ENCODE measurements at regions not wholly inside any gene's neighbourhood (a gene's known extent, or its start where the extent isn't known, plus 50 kb on each side); places are given as distances from the start of the nearest gene placed in this dataset.
"Not testable (repeated sequence)": the region's sequence is repeated elsewhere in the genome, so short reads cannot be mapped to it uniquely, and the experiment has no call there.

DNA sequence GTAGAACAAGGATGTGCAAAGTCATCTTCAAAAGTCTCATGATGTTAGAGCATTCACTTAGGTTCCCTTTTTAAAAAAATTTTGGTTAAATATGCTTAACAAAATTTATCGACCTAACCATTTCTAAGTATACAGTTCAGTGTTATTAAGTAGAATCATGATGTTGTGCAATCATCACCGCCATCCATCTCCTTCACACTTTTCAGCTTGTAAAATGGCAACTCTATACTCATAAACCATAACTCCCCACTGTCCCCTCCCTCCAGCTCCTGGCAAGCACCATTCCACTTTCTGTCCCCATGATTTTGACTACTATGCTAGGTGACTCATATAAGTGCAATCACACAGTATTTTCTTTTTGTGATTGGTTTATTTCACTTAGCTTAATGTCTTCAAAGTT, 895.0 kb downstream of the TBL1XR1 start:
- no peak for DNase-seq

DNA sequence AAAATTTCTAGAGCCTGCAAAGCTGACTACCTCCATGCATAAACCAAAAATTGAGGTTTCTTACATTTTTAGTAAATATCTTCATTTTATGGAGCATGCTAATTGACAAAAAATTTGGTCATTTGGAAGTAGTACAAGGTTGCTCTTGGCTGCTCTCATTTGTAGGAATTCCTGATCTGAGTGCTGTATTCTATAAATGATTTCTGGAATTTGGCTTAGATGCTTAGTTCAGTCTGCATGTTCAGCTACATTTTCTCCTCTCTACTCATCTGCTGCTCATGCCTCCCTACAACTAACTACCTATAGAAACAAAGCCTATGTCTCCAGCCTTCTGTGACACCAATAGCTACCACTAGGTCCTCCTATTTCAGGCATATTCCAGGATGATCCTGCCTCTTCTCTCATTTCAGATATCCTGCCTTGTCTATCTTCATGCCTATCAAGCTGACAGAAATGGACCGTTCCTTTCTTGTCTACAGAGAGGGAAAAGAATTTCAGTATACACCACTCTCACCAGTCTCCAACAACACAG, 901.1 kb downstream of the TBL1XR1 start:
- no peak for DNase-seq

DNA sequence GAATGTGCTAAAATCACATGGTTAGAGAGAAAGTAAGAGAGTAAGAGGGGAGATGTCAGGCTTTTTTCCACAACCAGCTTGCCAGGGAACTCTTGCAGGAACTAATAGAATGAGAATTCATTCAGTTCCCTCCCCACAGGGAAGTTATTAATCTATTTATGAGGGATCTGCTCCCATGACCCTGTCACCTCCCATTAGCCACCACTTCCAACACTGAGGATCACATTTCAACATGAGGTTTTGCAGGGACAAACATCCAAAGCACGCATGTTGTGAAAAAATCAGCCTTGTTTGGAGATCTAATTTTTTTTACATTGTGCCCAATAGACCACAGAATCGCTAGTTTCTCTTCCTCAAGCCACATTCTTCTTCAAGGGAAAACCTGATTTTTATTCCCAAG, 904.0 kb downstream of the TBL1XR1 start:
- DNase-seq = no peak

DNA sequence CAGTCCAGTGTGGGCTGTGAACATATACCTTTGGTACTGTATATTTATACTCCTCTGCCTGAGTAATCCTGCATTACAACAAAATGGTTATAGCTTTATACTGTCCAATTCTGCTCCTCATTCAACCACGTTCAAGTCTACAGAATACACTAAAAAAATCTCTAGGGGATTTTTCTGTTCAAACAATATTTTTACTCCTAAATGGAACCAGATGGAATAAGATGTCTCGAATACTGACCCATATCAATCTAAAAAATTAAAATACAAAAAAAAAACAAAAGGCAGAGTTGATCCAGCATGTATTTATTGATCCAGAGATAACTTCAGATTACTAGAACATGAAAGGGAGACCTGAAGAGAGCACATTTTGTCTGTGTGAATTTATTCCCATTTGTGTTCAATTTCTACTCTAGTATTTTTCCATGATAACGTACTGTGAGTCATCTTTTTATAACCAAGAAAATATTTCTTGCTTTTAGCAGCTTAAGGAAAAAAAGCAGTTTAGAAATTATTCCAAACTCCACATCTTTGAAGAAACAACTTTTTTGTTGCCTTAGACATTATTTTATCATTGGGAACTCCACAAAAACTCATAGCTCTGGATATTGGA, 910.7 kb downstream of the TBL1XR1 start:
- DNase-seq = no peak

DNA sequence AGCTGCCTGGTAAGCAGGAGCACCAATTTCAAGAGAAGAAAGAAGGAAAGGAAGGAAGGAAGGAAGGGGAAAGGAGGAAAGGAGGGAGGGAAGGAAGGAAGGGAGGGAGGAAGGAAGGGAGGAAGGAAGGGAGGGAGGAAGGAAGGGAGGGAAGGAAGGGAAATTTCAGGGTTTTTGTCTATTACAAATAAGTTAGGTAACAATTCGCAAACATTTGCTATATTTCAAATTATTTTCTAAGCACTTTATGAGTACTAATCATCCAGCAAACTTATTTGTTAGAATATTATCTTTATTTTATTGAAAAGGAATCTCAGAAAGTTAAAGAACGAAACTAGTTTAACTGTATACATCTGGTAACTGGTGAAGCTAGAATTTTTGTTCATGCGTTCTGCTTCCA, 921.7 kb downstream of the TBL1XR1 start:
- DNase-seq = no peak

DNA sequence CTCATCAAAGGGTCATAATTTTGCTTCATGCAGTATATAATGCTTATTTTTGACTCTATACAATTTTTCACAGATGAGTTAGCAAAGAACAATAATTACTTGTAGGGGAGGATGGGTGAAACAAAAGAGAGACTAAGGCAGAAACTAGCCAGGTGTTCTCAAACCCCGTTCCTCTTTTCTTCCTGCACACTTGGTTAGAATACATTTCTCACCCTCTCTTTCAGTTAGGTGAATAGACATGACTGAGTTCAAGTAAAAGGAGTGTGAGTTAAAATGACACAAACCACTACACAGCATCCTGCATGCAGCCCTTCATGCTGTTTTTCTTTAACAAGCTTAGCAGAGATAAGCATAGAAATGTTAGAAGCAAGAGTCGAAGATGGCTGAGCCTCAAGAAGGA, 922.2 kb downstream of the TBL1XR1 start:
- DNase-seq = no peak

DNA sequence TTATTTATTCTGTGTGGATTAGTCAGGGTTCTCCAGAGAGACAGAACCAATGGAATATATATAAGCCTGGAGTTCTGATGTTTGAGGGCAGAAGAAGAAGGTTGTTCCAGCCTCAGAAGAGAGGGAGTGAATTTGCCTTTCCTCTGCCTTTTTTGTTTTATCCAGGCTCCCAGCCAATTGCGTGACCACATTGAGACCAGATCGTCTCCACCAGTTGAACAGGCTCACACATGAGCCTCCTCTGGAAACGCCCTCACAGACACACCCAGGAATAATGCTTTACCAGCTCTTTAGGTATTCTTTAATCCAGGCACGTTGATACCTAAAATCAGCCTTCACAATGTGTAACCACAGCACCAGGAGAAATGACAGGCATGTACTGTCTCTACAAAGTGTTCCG, 923.1 kb downstream of the TBL1XR1 start:
- DNase-seq = no peak

DNA sequence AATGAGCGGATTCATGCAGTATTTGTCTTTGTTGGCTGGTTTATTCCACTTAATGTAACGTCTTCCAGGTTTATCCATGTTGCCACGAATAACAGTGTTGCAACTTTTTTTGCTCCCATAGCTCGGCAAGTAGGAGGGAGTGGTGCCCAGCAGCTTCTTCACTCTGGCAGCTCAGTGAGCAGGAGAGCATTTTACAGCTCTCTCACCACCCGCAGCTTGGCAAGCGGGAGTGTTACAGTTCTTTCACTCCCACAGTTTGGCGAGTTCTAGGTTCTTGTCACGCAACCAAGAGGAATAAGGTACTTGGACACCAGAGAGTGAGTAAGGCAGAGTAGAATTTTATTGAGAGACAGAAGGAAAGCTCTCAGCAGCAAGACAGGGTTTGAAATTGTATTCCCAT, 935.2 kb downstream of the TBL1XR1 start:
- no peak for DNase-seq

DNA sequence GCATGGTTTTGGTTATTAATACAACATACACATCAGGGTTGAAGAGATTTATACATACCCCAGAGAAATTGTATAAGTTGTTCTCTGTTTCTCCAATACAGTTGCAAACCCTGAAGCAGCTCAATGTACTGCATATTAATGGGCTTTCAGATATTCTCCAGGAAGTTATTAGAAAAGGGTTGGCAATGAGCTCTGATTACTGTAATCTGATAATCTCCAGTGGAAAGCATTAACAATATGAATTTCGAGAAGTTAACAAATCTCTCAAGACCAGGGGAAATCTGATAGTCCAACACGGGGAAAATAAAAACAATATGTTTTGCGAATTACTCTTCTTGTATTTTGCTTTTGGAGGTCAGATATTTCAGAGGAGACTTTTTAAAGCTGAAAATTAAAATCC, 950.1 kb downstream of the TBL1XR1 start:
- DNase-seq = no peak

DNA sequence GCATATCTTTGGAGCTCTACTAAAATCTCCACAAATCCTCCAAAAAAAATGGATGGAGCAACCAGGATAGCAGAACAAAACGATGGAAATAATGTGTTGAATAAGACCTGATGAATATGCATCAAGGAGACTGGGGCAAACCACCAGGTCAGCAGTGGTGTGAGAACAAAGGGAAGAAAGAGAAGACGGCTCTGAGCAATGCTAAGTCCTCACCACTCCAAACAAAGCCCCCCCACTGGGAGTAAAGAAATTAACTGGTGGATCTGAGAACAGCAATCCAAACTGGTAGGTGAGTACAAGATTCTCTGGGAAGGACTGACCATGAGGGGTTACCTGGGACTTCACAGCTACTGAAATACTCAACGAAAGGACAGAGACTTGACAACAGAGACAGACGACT, 977.3 kb downstream of the TBL1XR1 start:
- no peak for DNase-seq

DNA sequence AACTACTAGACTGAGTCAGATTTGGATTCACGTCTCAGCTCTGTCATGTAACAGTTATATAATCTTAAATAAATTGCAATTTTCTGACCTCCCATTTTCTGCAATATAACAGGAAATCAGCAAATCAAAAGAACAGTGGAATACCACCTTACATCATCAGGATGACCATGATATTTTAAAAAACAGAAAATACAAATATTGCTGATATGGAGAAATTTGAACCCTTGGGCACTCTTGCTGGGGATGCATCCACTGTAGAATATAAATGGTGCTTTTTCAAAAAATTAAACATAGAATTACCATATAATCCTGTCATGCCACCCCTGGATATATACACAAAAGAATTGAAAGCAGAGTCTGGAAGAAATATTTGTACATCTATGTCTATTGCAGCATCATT, 982.5 kb downstream of the TBL1XR1 start:
- no peak for DNase-seq

DNA sequence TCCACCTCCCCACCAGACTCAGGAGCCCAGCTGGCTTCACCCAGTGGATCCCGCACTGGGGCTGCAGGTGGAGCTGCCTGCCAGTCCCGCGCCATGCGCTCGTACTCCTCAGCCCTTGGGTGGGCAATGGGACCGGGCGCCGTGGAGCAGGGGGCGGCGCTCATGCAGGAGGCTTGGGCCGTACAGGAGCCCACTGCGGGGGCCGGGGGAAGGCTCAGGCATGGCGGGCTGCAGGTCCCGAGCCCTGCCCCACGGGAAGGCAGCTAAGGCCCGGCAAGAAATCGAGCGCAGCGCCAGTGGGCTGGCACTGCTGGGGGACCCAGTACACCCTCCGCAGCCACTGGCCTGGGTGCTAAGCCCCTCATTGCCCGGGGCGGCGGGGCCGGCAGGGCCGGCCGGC, 984.0 kb downstream of the TBL1XR1 start:
- not testable (repeated sequence) for DNase-seq

DNA sequence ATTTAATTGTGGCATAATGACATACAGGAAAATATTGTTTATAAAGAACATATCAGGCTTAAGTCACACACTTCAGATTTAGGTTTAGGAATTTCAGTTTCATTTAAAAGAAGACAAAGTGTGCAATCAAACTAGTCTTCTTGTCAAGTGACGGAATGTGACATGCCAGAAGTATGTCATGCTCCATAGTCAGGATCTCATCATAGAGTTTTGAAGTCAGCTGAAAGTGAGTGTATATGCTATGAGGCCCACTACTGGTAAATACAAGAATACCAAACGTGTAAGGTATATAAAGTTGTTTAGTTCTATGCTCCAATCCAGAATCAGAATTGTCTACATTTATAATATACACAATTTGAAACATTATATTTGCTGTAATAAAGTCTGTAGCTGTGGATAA, 988.4 kb downstream of the TBL1XR1 start:
- DNase-seq = no peak

DNA sequence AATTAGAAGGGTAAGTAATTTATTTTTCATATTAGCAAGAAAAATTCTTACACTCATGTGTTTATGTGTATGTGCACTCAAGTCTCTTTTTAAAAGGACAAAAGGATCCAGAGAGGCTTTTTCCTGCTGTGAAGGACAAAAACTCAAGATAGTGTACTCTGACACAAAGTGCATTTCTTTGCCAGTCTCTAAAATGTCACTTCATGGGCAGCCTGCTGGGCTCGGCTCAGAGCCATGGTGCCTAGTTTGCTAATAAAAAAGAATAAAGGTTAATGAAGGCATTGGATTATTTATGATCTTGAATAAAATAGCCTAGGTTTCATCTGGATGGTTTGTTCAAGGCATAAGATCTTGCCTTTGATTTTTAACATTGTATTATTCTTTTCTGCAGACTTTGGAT, 989.0 kb downstream of the TBL1XR1 start:
- no peak for DNase-seq

DNA sequence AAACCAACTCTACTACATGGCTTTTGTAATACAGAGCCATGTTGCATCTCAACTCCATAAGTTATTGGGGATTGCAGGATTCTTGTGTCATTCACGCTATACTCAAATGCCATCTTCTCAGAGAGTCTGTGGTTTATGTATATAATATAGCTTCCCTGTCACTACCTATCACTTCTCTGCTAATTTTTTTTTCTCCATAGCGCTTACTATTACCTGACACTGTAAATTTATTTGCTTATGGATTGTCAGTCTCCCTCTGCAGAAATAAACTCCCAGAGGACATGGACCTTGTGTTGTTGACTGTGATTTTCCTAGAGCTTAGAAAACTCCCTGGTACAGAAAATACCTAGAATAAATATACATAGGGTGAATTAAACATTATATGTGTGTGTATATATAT, 990.5 kb downstream of the TBL1XR1 start:
- DNase-seq = no peak

DNA sequence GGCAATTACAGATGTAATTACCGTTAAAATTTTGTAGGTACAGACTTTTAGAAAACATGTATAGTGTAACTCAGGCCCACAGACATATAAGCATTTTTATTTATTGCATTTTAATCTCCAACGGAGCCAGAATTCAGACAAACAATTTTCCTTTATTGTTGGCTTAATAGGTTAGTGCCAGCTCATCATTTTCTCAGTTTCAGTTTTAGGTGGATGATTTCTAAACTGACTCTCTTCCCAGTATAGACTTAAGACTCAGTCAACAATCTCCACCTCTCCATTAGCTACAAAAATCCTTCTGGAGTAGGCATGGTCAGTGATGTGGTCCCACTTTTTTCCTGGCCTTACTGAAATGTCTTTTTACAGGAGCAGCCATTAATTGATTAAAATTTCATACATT, 994.6 kb downstream of the TBL1XR1 start:
- no peak for DNase-seq

DNA sequence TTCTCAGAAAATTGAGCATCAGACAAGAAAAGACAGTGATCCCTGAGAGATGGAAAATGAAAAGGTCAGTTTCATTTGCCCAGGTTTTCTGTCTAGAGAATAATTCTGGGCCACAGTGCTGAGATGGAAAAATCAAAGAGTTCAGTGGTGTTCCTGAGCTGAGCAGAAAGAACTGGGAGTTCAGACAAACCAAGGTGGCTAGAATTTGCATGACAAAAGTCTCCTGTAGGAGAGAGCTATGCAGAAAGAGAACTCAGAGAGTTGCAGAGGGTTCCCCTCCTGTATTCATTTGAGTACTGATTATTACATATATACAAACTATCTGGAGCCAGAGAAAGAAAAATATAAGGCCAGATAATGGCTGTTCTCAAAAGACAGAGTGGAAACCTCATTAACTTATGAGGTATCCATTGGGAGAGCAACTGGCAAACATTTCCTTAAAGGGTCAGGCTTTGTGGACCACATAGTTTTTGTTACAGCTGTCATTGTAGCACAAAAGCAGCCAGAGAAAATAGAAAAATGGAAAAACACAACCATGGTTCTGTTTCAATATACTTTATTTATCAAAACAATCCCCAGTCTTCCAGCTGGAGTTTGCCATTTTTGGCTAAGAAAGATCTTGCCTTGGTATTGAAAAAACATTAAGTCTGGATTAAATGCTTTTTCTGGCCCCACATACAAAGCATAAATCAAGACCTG, 1004.1 kb downstream of the TBL1XR1 start:
- no peak for DNase-seq

DNA sequence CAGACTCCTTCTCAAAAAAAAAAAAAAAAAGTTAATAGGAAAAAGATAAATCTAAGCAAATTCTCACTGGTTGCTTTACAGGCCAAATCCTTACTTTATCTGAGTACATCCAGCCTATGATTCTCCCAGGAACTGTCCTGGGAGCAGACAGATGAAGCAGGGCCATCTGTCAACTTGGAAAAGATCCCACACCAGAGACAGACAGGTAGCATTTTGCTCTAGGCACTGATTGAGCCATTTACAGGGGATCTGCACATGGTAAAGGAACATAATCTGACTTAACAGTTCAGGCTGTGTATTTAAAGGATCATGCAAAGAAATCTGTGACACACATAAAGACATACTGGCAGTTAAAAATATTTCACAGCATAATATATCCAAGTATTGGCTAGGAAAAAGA, 1006.5 kb downstream of the TBL1XR1 start:
- no peak for DNase-seq

DNA sequence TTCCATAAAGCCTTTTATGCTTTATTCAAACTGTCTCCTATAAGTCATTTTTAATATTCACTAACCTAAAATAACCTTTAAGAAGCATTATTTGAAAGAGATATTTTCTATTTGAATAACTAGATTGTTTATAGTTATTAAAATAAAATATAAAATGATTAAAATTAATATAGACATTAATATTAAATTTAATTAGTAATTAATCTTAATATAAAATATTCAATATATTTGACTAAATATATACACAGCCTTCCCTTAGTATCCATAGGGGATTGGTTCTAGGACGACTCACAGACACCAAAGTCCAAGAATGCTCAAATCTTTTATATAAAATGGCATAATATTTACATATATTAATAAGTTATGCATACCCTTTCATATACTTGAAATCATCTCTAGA, 1014.1 kb downstream of the TBL1XR1 start:
- DNase-seq = no peak

DNA sequence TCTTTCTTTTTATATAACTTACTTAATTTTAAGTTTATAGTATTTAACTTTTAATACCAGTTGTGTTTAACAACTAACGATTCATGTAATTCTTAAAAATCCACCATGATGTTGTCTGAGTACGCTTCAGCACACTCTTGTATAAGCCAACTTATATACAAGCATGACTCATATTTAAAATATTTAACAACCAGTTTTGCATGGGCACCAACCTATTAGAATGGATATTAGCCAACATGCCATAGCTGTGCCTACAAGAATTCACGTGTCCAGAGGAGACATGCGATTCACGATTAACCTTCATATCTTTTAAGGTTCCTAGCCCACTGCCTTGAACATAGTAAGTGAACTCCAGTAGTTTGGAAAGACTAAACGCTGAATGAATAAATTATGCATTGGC, 1023.2 kb downstream of the TBL1XR1 start:
- no peak for DNase-seq

DNA sequence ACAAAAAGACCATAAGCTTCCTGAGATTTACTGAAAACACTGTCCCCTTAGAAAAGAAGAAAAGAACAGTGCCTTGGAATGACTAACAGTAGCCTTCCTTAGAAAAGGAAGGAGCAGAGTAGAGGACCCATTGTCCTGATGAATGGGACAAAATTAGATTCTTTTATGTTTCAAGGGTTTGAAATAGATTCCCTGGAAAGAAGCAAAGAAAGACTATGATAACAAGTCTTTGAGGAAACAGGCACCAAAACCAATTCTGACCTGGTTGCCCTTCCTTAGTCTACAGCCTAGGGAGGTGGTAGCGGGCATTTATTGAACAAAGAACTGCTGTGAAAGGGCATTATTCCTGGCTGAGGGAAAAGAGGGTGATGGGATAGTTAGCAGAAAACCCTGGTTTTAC, 1024.8 kb downstream of the TBL1XR1 start:
- no peak for DNase-seq

DNA sequence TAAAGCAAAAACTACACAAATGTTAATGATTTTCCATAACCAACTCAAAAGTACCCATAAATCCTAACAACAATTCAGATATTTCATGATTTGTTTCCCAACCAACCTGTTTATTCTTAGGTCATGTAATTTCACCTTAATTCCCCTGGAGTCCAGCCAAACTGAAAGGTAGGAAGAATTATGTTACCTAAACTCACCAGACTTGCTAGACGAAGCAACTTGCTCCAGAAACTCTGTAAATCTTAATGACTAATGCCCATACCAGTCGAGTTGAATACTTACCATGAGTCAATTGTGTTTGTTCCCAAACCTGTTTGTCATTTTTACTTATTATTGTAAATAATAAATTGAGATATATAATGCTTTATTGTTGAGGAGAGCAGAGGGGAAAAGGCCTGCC, 1030.0 kb downstream of the TBL1XR1 start:
- no peak for DNase-seq

DNA sequence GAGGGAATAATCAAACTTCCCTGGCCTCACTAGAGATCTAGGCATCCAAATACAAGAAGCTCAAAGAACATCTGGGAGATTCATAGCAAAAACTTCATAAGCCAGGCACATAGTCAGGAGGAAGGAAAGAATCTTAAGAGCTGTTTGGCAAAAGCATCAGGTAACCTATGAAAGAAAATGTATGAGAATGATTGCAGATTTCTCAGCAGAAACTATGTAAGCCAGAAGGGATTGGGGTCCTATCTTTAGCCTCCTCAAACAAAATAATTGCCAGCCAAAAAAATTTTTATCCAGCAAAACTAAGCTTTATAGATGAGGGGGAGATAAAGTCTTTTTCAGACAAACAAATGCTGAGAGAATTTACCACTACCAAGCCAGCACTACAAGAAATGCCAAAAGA, 1036.3 kb downstream of the TBL1XR1 start:
- no peak for DNase-seq

DNA sequence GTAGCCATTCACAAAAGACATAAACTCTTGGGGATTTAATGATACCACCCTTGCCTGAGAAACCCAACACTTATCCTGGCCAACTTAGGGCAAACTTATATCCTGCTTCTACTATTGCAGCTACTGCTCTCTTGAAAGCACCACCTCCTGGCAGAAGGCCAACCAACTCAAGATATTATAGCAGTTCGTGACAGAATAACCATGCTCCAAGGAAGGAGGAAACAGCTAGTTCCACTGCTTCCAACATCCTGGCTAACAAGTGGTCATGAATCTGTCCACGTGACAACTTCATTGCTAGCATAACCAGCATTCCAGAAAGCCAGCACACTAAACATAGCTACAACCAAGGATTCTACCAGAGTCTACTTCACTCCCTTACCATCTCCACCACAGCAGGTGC, 1037.5 kb downstream of the TBL1XR1 start:
- no peak for DNase-seq

DNA sequence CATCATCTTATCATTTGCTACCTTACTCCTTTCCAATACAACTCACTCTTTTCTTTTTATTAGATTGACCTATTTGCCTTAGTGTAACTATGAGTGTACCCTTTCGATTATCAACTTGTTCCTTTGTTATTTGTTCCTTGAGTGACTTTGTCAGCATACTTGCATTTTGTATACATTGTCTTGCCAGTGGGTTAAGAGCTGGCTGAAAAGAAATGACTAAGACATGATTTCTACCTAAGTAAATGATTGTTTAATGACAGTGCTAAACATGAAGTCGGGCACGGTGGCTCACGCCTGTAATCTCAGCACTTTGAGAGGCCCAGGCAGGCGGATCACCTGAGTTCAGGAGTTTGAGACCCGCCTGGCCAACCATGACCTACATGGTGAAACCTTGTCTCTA, 1042.3 kb downstream of the TBL1XR1 start:
- no peak for DNase-seq

Measured in CD4-positive, alpha-beta T cell treated with Interleukin-12 subunit alpha and Interleukin-12 subunit beta, for 1 hour (primary cell).